Pancreas (tissue), 10 donors: ENCODE measurements at regions not wholly inside any gene's neighbourhood (a gene's known extent, or its start where the extent isn't known, plus 50 kb on each side); places are given as distances from the start of the nearest gene placed in this dataset.
"Not testable (repeated sequence)": the region's sequence is repeated elsewhere in the genome, so short reads cannot be mapped to it uniquely, and the experiment has no call there.

ENCODE experiments used
- ATAC-seq, 4 donors: fragments of 200-7000 bp; cut with Tn5 transposase; one replicate each; pipeline versions ENCODE4 v1.8.0 to v1.9.1; 2020; ENCODE audit warnings: mild to moderate bottlenecking in 4 of 4, moderate library complexity in 4 of 4
- DNase-seq, 6 donors: peaks; one replicate each; pipeline ENCODE4 v3.0.0-alpha.2; 2020
- FAIRE-seq: peaks from 2 replicates; lab custom pipeline; 2012; peaks lifted over from hg19 to GRCh38; lab: Jason Lieb, UNC
- H3K27ac ChIP-seq, 4 donors: fragments of 200-600 bp; sonication (generic); 1 replicate in 3 of 4; 2 replicates in 1 of 4; pipeline versions ENCODE4 v1.5.0 to v1.8.0; 2020
- H3K27me3 ChIP-seq, 4 donors: fragments of 200-600 bp; one replicate each; pipeline ENCODE4 v1.8.0; 2021
- H3K36me3 ChIP-seq, 3 donors: fragments of 200-600 bp; sonication (generic) in 1 of 3; one replicate each; pipeline versions ENCODE4 v1.5.0 to v1.8.0; 2020 to 2021
- H3K4me1 ChIP-seq, 3 donors: fragments of 200-600 bp; one replicate each; pipeline ENCODE4 v1.8.0; 2021
- H3K4me3 ChIP-seq, 4 donors: fragments of 200-600 bp; sonication (generic) in 2 of 4; one replicate each; pipeline versions ENCODE4 v1.5.0 to v1.8.0; 2020 to 2021
- H3K9me3 ChIP-seq, 4 donors: fragments of 200-600 bp; one replicate each; pipeline ENCODE4 v1.8.0; 2021
- CTCF ChIP-seq, 4 donors: fragments of 200-600 bp; sonication (generic) in 3 of 4; IDR thresholded peaks; one replicate each; pipeline versions ENCODE4 v1.5.0 to v1.8.0; 2021; ENCODE audit warnings: antibody characterized with exemption in 4 of 4
- WGBS, 2 donors: extraction: QIAGEN DNeasy Blood & Tissue Kit; methylation state at CpG; one replicate each; pipeline ENCODE4 v1.1.7; 2013; 5-methylcytosine and 5-hydroxymethylcytosine counted together
- intact Hi-C, 3 donors: fragments of 100-400 bp; cut with DNase I; formaldehyde crosslinking; loops; one replicate each; pipeline versions ENCODE4 v1.11.1 to v1.14.2; 2022
- donor health status: healthy with polysubstance abuse.
- donor health status: DM: no; HTN: no; CAD: no; lungs with moderate emphysema.
- donor health status: DM: no; HTN: no; CAD: no.
- donor health status: control.
- donor health status: control.
- donor health status: Bipolar disorder and iron deficiency.
- donor health status: DM: yes; HTN: yes; CAD: no.
- donor health status: DM: no; HTN: no; CAD: no.
- donor health status: DM: no; HTN: no; CAD: no.
- donor health status: DM: yes; HTN: yes; CAD: no.

- H3K4me1 ChIP-seq = peaks cover 0 to 11% (median 7%) of the 10 kb centered on the region in 3 donors
- H3K27ac ChIP-seq = no peak overlapping the region
- WGBS, 2 donors = 62 to 78% methylated on average over 7 of the region's 7 CpGs
- H3K36me3 ChIP-seq = no peaks in the 10 kb centered on the region
- no peaks in the 10 kb centered on the region for H3K27me3 ChIP-seq
- TF ChIP-seq CTCF (IDR thresholded peaks at IDR 0.05) = no peak
- intact Hi-C loops = no loop called here
- no peak overlapping the region for H3K4me3 ChIP-seq
- FAIRE-seq (no peak), DNase-seq (no peak), ATAC-seq (no peak)
- H3K9me3 ChIP-seq = no peaks in the 10 kb centered on the region
Measured at GRCh38 chr7:77484785-77485184, 52.3 kb upstream of the PTPN12 start.

- no peaks in the 10 kb centered on the region for H3K9me3 ChIP-seq
- no peak for TF ChIP-seq CTCF (IDR thresholded peaks at IDR 0.05)
- WGBS, 2 donors = 4 to 13% methylated on average over 3 of the region's 3 CpGs
- intact Hi-C loops = no loop called here
- H3K4me1 ChIP-seq = peaks cover 0 to 11% (median 7%) of the 10 kb centered on the region in 3 donors
- H3K27me3 ChIP-seq = no peaks in the 10 kb centered on the region
- FAIRE-seq (peak; percentile 89), ATAC-seq (peak; percentile 94 to 97 (median 95)), DNase-seq (peak in 4 of 6 donors; percentile 48 to 67 (median 57))
- peak overlapping the region; percentile 18 to 64 (median 53) for H3K27ac ChIP-seq
- H3K4me3 ChIP-seq = no peak overlapping the region
- H3K36me3 ChIP-seq = no peaks in the 10 kb centered on the region
Measured at GRCh38 chr7:77482015-77482414, 55.1 kb upstream of the PTPN12 start.

GRCh38 chr7:77481615-77482014 is 55.5 kb upstream of the PTPN12 start:
- FAIRE-seq (no peak), ATAC-seq (peak; percentile 56 to 76 (median 76)), DNase-seq (no peak)
- Histone ChIP-seq H3K4me3 (no peak overlapping the region), H3K4me1 (peaks cover 0 to 11% (median 7%) of the 10 kb centered on the region in 3 donors), H3K27ac (peak overlapping the region; percentile 45 to 64 (median 62)), H3K9me3 (no peaks in the 10 kb centered on the region), H3K27me3 (no peaks in the 10 kb centered on the region), H3K36me3 (no peaks in the 10 kb centered on the region)
- intact Hi-C loops = no loop called here
- no peak for TF ChIP-seq CTCF (IDR thresholded peaks at IDR 0.05)
- WGBS, 2 donors = 59 to 65% methylated on average over 2 of the region's 2 CpGs

- intact Hi-C loops, DNase-seq, H3K4me3 ChIP-seq, FAIRE-seq, H3K9me3 ChIP-seq, H3K27me3 ChIP-seq, H3K36me3 ChIP-seq, H3K27ac ChIP-seq, ATAC-seq: not testable (repeated sequence)
- WGBS, 2 donors = 92 to 93% methylated on average over 4 of the region's 4 CpGs
- H3K4me1 ChIP-seq = peaks cover 0 to 11% (median 7%) of the 10 kb centered on the region in 3 donors
Measured at GRCh38 chr7:77480102-77480627, 56.9 kb upstream of the PTPN12 start.

GRCh38 chr7:77479536-77480088 is 57.5 kb upstream of the PTPN12 start:
- H3K36me3 ChIP-seq = no peaks in the 10 kb centered on the region
- H3K27ac ChIP-seq = no peak overlapping the region
- no peak for DNase-seq
- WGBS, 2 donors = 87 to 90% methylated on average over 3 of the region's 3 CpGs
- H3K9me3 ChIP-seq = no peaks in the 10 kb centered on the region
- intact Hi-C loops = no loop called here
- H3K4me1 ChIP-seq = peaks cover 0 to 11% (median 7%) of the 10 kb centered on the region in 3 donors
- no peak for FAIRE-seq
- no peaks in the 10 kb centered on the region for H3K27me3 ChIP-seq
- no peak for TF ChIP-seq CTCF (IDR thresholded peaks at IDR 0.05)
- H3K4me3 ChIP-seq = no peak overlapping the region
- no peak for ATAC-seq
